Activated CD4-positive, CD25-positive, alpha-beta regulatory T cell treated with anti-CD3 and anti-CD28 coated beads, Interleukin-2, amount 50 U/mL, for 24 hours (primary cell): ENCODE measurements at regions not wholly inside any gene's neighbourhood (a gene's known extent, or its start where the extent isn't known, plus 50 kb on each side); places are given as distances from the start of the nearest gene placed in this dataset.
"Not testable (repeated sequence)": the region's sequence is repeated elsewhere in the genome, so short reads cannot be mapped to it uniquely, and the experiment has no call there.

Source experiments
- ATAC-seq, 2 donors: fragments of 150-1000 bp; cut with Tn5 transposase; one replicate each; pipeline ENCODE4 v1.10.0; 2021; ENCODE audit warnings: mild to moderate bottlenecking in 1 of 2, moderate library complexity in 1 of 2

- no peak for ATAC-seq
Observed at GRCh38 chr19:28585796-28586195, 627.2 kb downstream of the UQCRFS1 start.

- no peak for ATAC-seq
Observed at GRCh38 chr19:28583713-28584112, 629.2 kb downstream of the UQCRFS1 start.

- ATAC-seq, result no peak
Observed at GRCh38 chr19:28583242-28583641, 629.7 kb downstream of the UQCRFS1 start.

GRCh38 chr19:28582796-28583195 lies 630.2 kb downstream of the UQCRFS1 start:
- no peak for ATAC-seq

GRCh38 chr19:28582344-28582743 lies 630.6 kb downstream of the UQCRFS1 start:
- no peak for ATAC-seq

- no peak for ATAC-seq
Observed at GRCh38 chr19:28581468-28581770, 631.5 kb downstream of the UQCRFS1 start.

GRCh38 chr19:28578786-28579505 lies 634.0 kb downstream of the UQCRFS1 start:
- no peak for ATAC-seq

- ATAC-seq, result no peak
Observed at GRCh38 chr19:28578208-28578607, 634.7 kb downstream of the UQCRFS1 start.

- no peak for ATAC-seq
Observed at GRCh38 chr19:28577666-28578065, 635.3 kb downstream of the UQCRFS1 start.

GRCh38 chr19:28577233-28577632 lies 635.7 kb downstream of the UQCRFS1 start:
- ATAC-seq, result no peak

- ATAC-seq, result no peak
Observed at GRCh38 chr19:28575816-28576215, 637.1 kb downstream of the UQCRFS1 start.

- not testable (repeated sequence) for ATAC-seq
Observed at GRCh38 chr19:28575312-28575711, 637.6 kb downstream of the UQCRFS1 start.

GRCh38 chr19:28574212-28574611 lies 638.7 kb downstream of the UQCRFS1 start:
- no peak for ATAC-seq

GRCh38 chr19:28569132-28570131 lies 643.5 kb downstream of the UQCRFS1 start:
- ATAC-seq, result no peak

GRCh38 chr19:28567834-28568233 lies 645.1 kb downstream of the UQCRFS1 start:
- ATAC-seq, result no peak

- ATAC-seq, result no peak
Observed at GRCh38 chr19:28563964-28564921, 648.7 kb downstream of the UQCRFS1 start.

- no peak for ATAC-seq
Observed at GRCh38 chr19:28560786-28561185, 652.2 kb downstream of the UQCRFS1 start.

GRCh38 chr19:28558783-28559182 lies 654.2 kb downstream of the UQCRFS1 start:
- no peak for ATAC-seq

GRCh38 chr19:28556371-28556770 lies 656.6 kb downstream of the UQCRFS1 start:
- ATAC-seq, result no peak

- ATAC-seq, result no peak
Observed at GRCh38 chr19:28555317-28555716, 657.6 kb downstream of the UQCRFS1 start.

GRCh38 chr19:28554321-28555091 lies 658.4 kb downstream of the UQCRFS1 start:
- ATAC-seq, result no peak

- ATAC-seq, result no peak
Observed at GRCh38 chr19:28553764-28554163, 659.2 kb downstream of the UQCRFS1 start.
